HG03354 (cell line): ENCODE measurements at regions not wholly inside any gene's neighbourhood (a gene's known extent, or its start where the extent isn't known, plus 50 kb on each side); places are given as distances from the start of the nearest gene placed in this dataset.
A peak's percentile ranks its signal among the peaks of the same experiment; 100 is the strongest.

Experiments used
- ATAC-seq: cut with Tn5 transposase; IDR thresholded peaks from one replicate; pipeline ENCODE4 v1.9.1; 2021; ENCODE audit warnings: mild to moderate bottlenecking; ENCODE audit not compliant: unreplicated experiment, poor library complexity, severe bottlenecking

GRCh38 chr6:40973304-40973703 lies 65.7 kb downstream of the UNC5CL start:
- no peak for ATAC-seq

- no peak for ATAC-seq
Observed at GRCh38 chr6:40972814-40973213, 66.2 kb downstream of the UNC5CL start.

- no peak for ATAC-seq
Observed at GRCh38 chr6:40972190-40972589, 66.8 kb downstream of the UNC5CL start.

GRCh38 chr6:40968620-40969164 lies 70.3 kb downstream of the UNC5CL start:
- ATAC-seq = no peak

GRCh38 chr6:40966860-40967259 lies 72.2 kb downstream of the UNC5CL start:
- ATAC-seq = no peak

- ATAC-seq = no peak
Observed at GRCh38 chr6:40965046-40965445, 74.0 kb downstream of the UNC5CL start.

- ATAC-seq = no peak
Observed at GRCh38 chr6:40963019-40963418, 76.0 kb downstream of the UNC5CL start.

GRCh38 chr6:40962241-40962640 lies 76.8 kb downstream of the UNC5CL start:
- peak; percentile 67 for ATAC-seq

GRCh38 chr6:40961831-40962230 lies 77.2 kb downstream of the UNC5CL start:
- no peak for ATAC-seq

- no peak for ATAC-seq
Observed at GRCh38 chr6:40960742-40961430, 78.1 kb downstream of the UNC5CL start.

- ATAC-seq = no peak
Observed at GRCh38 chr6:40959781-40960327, 79.2 kb downstream of the UNC5CL start.

GRCh38 chr6:40958738-40959137 lies 80.3 kb downstream of the UNC5CL start:
- no peak for ATAC-seq

GRCh38 chr6:40957616-40958492 lies 81.2 kb downstream of the UNC5CL start:
- ATAC-seq = no peak

- no peak for ATAC-seq
Observed at GRCh38 chr6:40956936-40957335, 82.1 kb downstream of the UNC5CL start.

GRCh38 chr6:40955178-40955545 lies 83.9 kb downstream of the UNC5CL start:
- no peak for ATAC-seq

GRCh38 chr6:40954446-40955177 lies 84.4 kb downstream of the UNC5CL start:
- no peak for ATAC-seq

GRCh38 chr6:40953486-40953885 lies 85.5 kb downstream of the UNC5CL start:
- ATAC-seq = no peak

- ATAC-seq = no peak
Observed at GRCh38 chr6:40950986-40951698, 87.9 kb downstream of the UNC5CL start.

GRCh38 chr6:40948570-40948969 lies 90.5 kb downstream of the UNC5CL start:
- no peak for ATAC-seq
